Transverse colon (tissue), 3 donors: ENCODE measurements at regions not wholly inside any gene's neighbourhood (a gene's known extent, or its start where the extent isn't known, plus 50 kb on each side); places are given as distances from the start of the nearest gene placed in this dataset.

Experiments used
- CTCF ChIP-seq, 5 experiments: fragments of 200-600 bp in 3 of 5; fragments of 450-650 bp in 2 of 5; sonication (generic) in 3 of 5; IDR thresholded peaks; 1 replicate in 2 of 5; 2 replicates in 3 of 5; pipeline ENCODE4 v1.5.1; 2016 to 2017; ENCODE audit warnings: antibody characterized with exemption in 5 of 5, inconsistent platforms in 3 of 5, mild to moderate bottlenecking in 2 of 5, moderate library complexity in 1 of 5
- EP300 ChIP-seq: sonication (generic); formaldehyde crosslinking; IDR thresholded peaks from one replicate; pipeline ENCODE4 v1.6.1; 2017; ENCODE audit warnings: antibody characterized with exemption, low read depth

- TF ChIP-seq CTCF (IDR thresholded peaks at IDR 0.05) (no peak), EP300 (no peak)
Observed at GRCh38 chr13:56923626-56924140, 217.0 kb upstream of the PRR20A start.
